ENCODE measurements at regions not wholly inside any gene's neighbourhood (a gene's known extent, or its start where the extent isn't known, plus 50 kb on each side); places are given as distances from the start of the nearest gene placed in this dataset.
"Not testable (repeated sequence)": the region's sequence is repeated elsewhere in the genome, so short reads cannot be mapped to it uniquely, and the experiment has no call there.

GRCh38 chr6:166848979-166849748 is 107.2 kb downstream of the RNASET2 start:
- Histone ChIP-seq H4K20me1 (ENCODE audit: insufficient read depth, low read length, poor library complexity, severe bottlenecking) (no peaks in the 10 kb centered on the region), H2AFZ (ENCODE audit: low read length) (no peak overlapping the region), H3F3A (ENCODE audit: low read depth) (no peaks in the 10 kb centered on the region), H3K36me3 (ENCODE audit: insufficient read depth, low read length) (no peaks in the 10 kb centered on the region), H3K9me3 (ENCODE audit: insufficient read depth, low read depth, low read length) (no peaks in the 10 kb centered on the region), H3K79me2 (ENCODE audit: insufficient read depth, low read length) (no peaks in the 10 kb centered on the region), H3K4me3 (ENCODE audit: low read length, poor library complexity, severe bottlenecking) (no peak overlapping the region), H3K27me3 (ENCODE audit: insufficient read depth, low read length, poor library complexity, severe bottlenecking) (no peaks in the 10 kb centered on the region), H3K9ac (ENCODE audit: low read depth, low read length, poor library complexity, severe bottlenecking) (no peak overlapping the region), H3K4me2 (ENCODE audit: low read depth, low read length, poor library complexity, severe bottlenecking) (no peak overlapping the region), H3K4me1 (ENCODE audit: insufficient read depth, low read length, poor library complexity, severe bottlenecking) (no peaks in the 10 kb centered on the region), H3K9me2 (replicated peaks; ENCODE audit: low read depth, low read length) (no peaks in the 10 kb centered on the region)
- TF ChIP-seq EZH2phosphoT487 (IDR thresholded peaks at IDR 0.05; ENCODE audit: borderline replicate concordance) (no peak), CTCF (conservative IDR thresholded peaks at IDR 0.05; ENCODE audit: low read length) (no peak)

- H2AFZ ChIP-seq (ENCODE audit: low read length); H3K4me3 ChIP-seq (ENCODE audit: low read length, poor library complexity, severe bottlenecking); H3K27me3 ChIP-seq (ENCODE audit: insufficient read depth, low read length, poor library complexity, severe bottlenecking); H3K9me3 ChIP-seq (ENCODE audit: insufficient read depth, low read depth, low read length); H3K4me1 ChIP-seq (ENCODE audit: insufficient read depth, low read length, poor library complexity, severe bottlenecking); H3K9ac ChIP-seq (ENCODE audit: low read depth, low read length, poor library complexity, severe bottlenecking); H3K4me2 ChIP-seq (ENCODE audit: low read depth, low read length, poor library complexity, severe bottlenecking); H4K20me1 ChIP-seq (ENCODE audit: insufficient read depth, low read length, poor library complexity, severe bottlenecking); H3K79me2 ChIP-seq (ENCODE audit: insufficient read depth, low read length); H3K36me3 ChIP-seq (ENCODE audit: insufficient read depth, low read length); H3K9me2 ChIP-seq (replicated peaks; ENCODE audit: low read depth, low read length); H3F3A ChIP-seq (ENCODE audit: low read depth): not testable (repeated sequence)
Measured at GRCh38 chr6:166846446-166847142, 109.8 kb downstream of the RNASET2 start.

- H3K79me2 ChIP-seq (ENCODE audit: insufficient read depth, low read length), result no peaks in the 10 kb centered on the region
- H3K4me3 ChIP-seq (ENCODE audit: low read length, poor library complexity, severe bottlenecking), result no peak overlapping the region
- no peak for TF ChIP-seq CTCF (conservative IDR thresholded peaks at IDR 0.05; ENCODE audit: low read length)
- no peak for TF ChIP-seq EZH2phosphoT487 (IDR thresholded peaks at IDR 0.05; ENCODE audit: borderline replicate concordance)
- no peaks in the 10 kb centered on the region for H3K9me3 ChIP-seq (ENCODE audit: insufficient read depth, low read depth, low read length)
- no peak overlapping the region for H3K4me2 ChIP-seq (ENCODE audit: low read depth, low read length, poor library complexity, severe bottlenecking)
- H3F3A ChIP-seq (ENCODE audit: low read depth), result no peaks in the 10 kb centered on the region
- H2AFZ ChIP-seq (ENCODE audit: low read length), result no peak overlapping the region
- no peaks in the 10 kb centered on the region for H3K4me1 ChIP-seq (ENCODE audit: insufficient read depth, low read length, poor library complexity, severe bottlenecking)
- no peaks in the 10 kb centered on the region for H3K36me3 ChIP-seq (ENCODE audit: insufficient read depth, low read length)
- H4K20me1 ChIP-seq (ENCODE audit: insufficient read depth, low read length, poor library complexity, severe bottlenecking), result no peaks in the 10 kb centered on the region
- H3K9ac ChIP-seq (ENCODE audit: low read depth, low read length, poor library complexity, severe bottlenecking), result no peak overlapping the region
- no peaks in the 10 kb centered on the region for H3K9me2 ChIP-seq (replicated peaks; ENCODE audit: low read depth, low read length)
- H3K27me3 ChIP-seq (ENCODE audit: insufficient read depth, low read length, poor library complexity, severe bottlenecking), result no peaks in the 10 kb centered on the region
Measured at GRCh38 chr6:166842607-166843006, 113.7 kb downstream of the RNASET2 start.

Measured in Loucy (cell line).